GM10266 (cell line): ENCODE measurements at regions not wholly inside any gene's neighbourhood (a gene's known extent, or its start where the extent isn't known, plus 50 kb on each side); places are given as distances from the start of the nearest gene placed in this dataset.

Experiments used
- DNase-seq: peaks from one replicate; pipeline ENCODE4 v3.0.0; 2012; ENCODE audit errors: extremely low spot score
- CTCF ChIP-seq: IDR thresholded peaks from 2 replicates; pipeline ENCODE4 v1.5.1; 2012; ENCODE audit warnings: mild to moderate bottlenecking, low read depth; ENCODE audit not compliant: control insufficient read depth, insufficient read depth; ENCODE audit errors: missing control alignments

- DNase-seq = no peak
- TF ChIP-seq CTCF = no peak
Observed at GRCh38 chr13:33917190-33917589, 99.2 kb downstream of the RFC3 start.

DNA sequence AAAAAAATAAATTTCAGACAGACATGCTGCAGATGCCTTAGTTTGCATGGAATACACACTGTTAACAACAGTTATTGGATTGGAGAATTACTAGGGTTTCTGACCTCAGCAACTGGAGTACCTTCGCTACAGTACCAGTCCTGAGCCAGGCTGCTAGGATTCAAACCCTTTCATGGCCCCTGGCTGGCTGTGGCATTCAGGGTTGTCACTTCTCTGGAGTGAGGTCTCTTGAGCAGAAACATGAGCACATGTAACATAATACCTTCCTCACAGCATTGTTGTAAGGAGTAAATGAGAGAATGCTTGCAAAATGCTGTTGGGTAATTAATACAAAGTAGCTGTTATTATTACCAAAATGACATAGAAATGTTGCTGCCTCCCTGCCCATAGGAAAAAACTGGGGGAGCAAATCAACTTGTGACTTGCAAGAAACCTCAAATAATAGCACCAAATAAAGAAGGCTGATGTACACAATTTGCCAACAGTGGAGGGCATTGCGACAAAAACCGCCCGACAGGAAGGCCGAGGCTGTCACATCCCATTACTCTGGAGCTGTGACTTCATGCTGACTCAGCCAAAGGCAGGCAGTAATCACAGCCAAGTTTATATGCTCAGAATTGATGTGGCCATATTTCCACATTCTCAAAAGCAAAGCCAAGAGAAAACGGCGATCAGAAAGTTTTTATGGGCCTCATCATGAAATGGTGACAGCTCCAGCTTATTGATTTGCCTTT lies 100.4 kb downstream of the RFC3 start:
- TF ChIP-seq CTCF = no peak
- DNase-seq = no peak

GRCh38 chr13:33919120-33919519 lies 101.2 kb downstream of the RFC3 start:
- no peak for DNase-seq
- no peak for TF ChIP-seq CTCF

DNA sequence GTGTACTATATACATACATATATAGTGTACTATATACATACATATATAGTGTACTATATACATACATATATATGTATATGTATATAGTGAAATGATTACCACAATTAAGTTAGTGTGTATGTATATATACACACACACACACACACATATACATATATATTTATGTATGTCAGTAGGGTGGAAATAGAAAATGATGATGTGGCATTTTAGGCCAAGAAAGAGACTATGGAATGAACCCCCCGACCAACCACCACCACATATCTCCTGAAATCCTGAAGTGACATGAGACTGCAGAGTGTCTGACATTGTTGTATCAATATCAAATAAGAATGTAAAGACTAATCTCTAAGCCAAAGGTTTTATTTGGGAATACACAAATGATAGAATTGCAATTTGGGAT lies 107.6 kb downstream of the RFC3 start:
- no peak for TF ChIP-seq CTCF
- no peak for DNase-seq

DNA sequence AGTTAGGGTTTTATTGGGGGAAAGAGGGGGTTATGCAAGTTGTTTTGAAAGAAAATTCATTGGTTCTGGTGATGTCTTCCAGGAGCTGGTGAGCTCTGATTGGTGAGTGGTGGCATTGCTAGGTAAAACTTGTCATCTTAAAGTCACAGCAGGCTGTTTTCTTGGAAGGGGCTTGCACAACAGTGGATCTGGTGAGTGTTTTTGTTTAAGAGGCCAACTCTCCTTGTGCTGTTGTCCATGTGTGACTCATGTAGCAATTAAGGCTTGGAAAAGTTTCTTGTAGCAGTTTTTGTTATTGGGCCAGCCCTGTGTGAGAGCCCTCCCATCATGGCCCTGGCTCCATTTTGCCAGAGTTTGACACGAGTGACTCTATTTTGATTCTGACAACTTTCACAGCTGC lies 109.4 kb downstream of the RFC3 start:
- no peak for DNase-seq
- no peak for TF ChIP-seq CTCF

GRCh38 chr13:33931397-33932311 lies 113.7 kb downstream of the RFC3 start:
- DNase-seq = peak; percentile 17
- peak; percentile 38 for TF ChIP-seq CTCF
